Motor neuron (in vitro differentiated cells): ENCODE measurements at regions not wholly inside any gene's neighbourhood (a gene's known extent, or its start where the extent isn't known, plus 50 kb on each side); places are given as distances from the start of the nearest gene placed in this dataset.

Source experiments
- ATAC-seq, 8 experiments: fragments of 200-7000 bp; cut with Tn5 transposase; replicated peaks in 6 of 8; 2 replicates each; pipeline ENCODE4 v1.8.0; 2021; ENCODE audit warnings: mild to moderate bottlenecking in 8 of 8, moderate library complexity in 8 of 8
- H3K27ac ChIP-seq, 2 donors: fragments of 250-450 bp; sonication (Bioruptor Pico); 2 replicates each; pipeline ENCODE4 v1.9.0; 2021; ENCODE audit warnings: antibody characterized with exemption in 2 of 2, mild to moderate bottlenecking in 2 of 2, moderate library complexity in 1 of 2
- H3K4me1 ChIP-seq, 2 donors: fragments of 250-450 bp; sonication (Bioruptor Pico); replicated peaks in 1 of 2; 2 replicates each; pipeline ENCODE4 v1.6.1; 2021; ENCODE audit warnings: antibody characterized with exemption in 2 of 2, mild to moderate bottlenecking in 2 of 2, moderate library complexity in 1 of 2
- H3K4me3 ChIP-seq, 5 donors: fragments of 250-450 bp; sonication (Bioruptor Pico); 2 replicates each; pipeline ENCODE4 v1.9.0; 2021; ENCODE audit warnings: antibody characterized with exemption in 5 of 5, mild to moderate bottlenecking in 5 of 5, moderate library complexity in 4 of 5
- WGBS, 10 experiments: fragments of 450-650 bp; shearing (Covaris generic); methylation state at CpG; one replicate each; pipeline ENCODE4 v1.0.0; 2022; 5-methylcytosine and 5-hydroxymethylcytosine counted together
- in situ Hi-C, 9 experiments: fragments of 400-800 bp; cut with MboI; loops; one replicate each; pipeline ENCODE4 v1.15.0; 2021; ENCODE audit warnings: low sequenced_read_pairs in 9 of 9, low pct_unique_long_range_greater_than_20kb in 2 of 9; ENCODE audit not compliant: unreplicated experiment in 9 of 9

- H3K4me3 ChIP-seq = no peak overlapping the region
- no peaks in the 10 kb centered on the region for H3K4me1 ChIP-seq
- H3K27ac ChIP-seq = no peak overlapping the region
- in situ Hi-C loops = no loop called here
- 8 to 100% (median 76%) methylated on average over 1 to 9 of the region's 10 CpGs; no CpG with 5 or more reads in 1 of the 10 experiments for WGBS, 10 experiments
- ATAC-seq = peak in 1 of 8 experiments; percentile 34
Measured at GRCh38 chr2:7969756-7970515, 711.9 kb upstream of the ID2 start.

GRCh38 chr2:7971248-7971647 lies 710.6 kb upstream of the ID2 start:
- Histone ChIP-seq H3K27ac (no peak overlapping the region), H3K4me1 (no peaks in the 10 kb centered on the region), H3K4me3 (no peak overlapping the region)
- ATAC-seq = no peak
- WGBS, 10 experiments = 60 to 100% (median 90%) methylated on average over 1 to 2 of the region's 2 CpGs; no CpG with 5 or more reads in 3 of the 10 experiments
- in situ Hi-C loops = no loop called here

GRCh38 chr2:7971841-7972240 lies 710.0 kb upstream of the ID2 start:
- no peak overlapping the region for H3K4me3 ChIP-seq
- H3K27ac ChIP-seq = no peak overlapping the region
- no peaks in the 10 kb centered on the region for H3K4me1 ChIP-seq
- 63 to 100% (median 87%) methylated on average over 1 to 4 of the region's 4 CpGs for WGBS, 10 experiments
- no peak for ATAC-seq
- in situ Hi-C loops = no loop called here

- in situ Hi-C loops = no loop called here
- no peak overlapping the region for H3K27ac ChIP-seq
- H3K4me1 ChIP-seq = no peaks in the 10 kb centered on the region
Measured at GRCh38 chr2:7972670-7973069, 709.2 kb upstream of the ID2 start.

GRCh38 chr2:7973801-7974480 lies 707.9 kb upstream of the ID2 start:
- H3K27ac ChIP-seq = no peak overlapping the region
- H3K4me3 ChIP-seq = no peak overlapping the region
- WGBS, 10 experiments = 20 to 96% (median 76%) methylated on average over 1 to 8 of the region's 8 CpGs; no CpG with 5 or more reads in 3 of the 10 experiments
- no peak for ATAC-seq
- H3K4me1 ChIP-seq = no peaks in the 10 kb centered on the region
- in situ Hi-C loops = no loop called here

More at GRCh38 chr2:7972670-7973069, 709.2 kb upstream of the ID2 start:
- 18 to 100% (median 66%) methylated on average over 1 to 5 of the region's 7 CpGs; no CpG with 5 or more reads in 1 of the 10 experiments for WGBS, 10 experiments
- no peak overlapping the region for H3K4me3 ChIP-seq
- no peak for ATAC-seq

GRCh38 chr2:7974936-7975335 lies 706.9 kb upstream of the ID2 start:
- WGBS, 10 experiments = 80 to 100% (median 87%) methylated on average over 1 to 5 of the region's 5 CpGs; no CpG with 5 or more reads in 3 of the 10 experiments
- in situ Hi-C loops = no loop called here
- H3K4me1 ChIP-seq = no peaks in the 10 kb centered on the region
- ATAC-seq = no peak
- H3K27ac ChIP-seq = no peak overlapping the region
- H3K4me3 ChIP-seq = no peak overlapping the region

- in situ Hi-C loops = no loop called here
- no peak for ATAC-seq
- Histone ChIP-seq H3K4me1 (no peaks in the 10 kb centered on the region), H3K4me3 (no peak overlapping the region), H3K27ac (no peak overlapping the region)
- 45 to 93% (median 72%) methylated on average over 2 to 7 of the region's 7 CpGs for WGBS, 10 experiments
Measured at GRCh38 chr2:7976206-7976605, 705.6 kb upstream of the ID2 start.

GRCh38 chr2:7977981-7978380 lies 703.9 kb upstream of the ID2 start:
- Histone ChIP-seq H3K27ac (no peak overlapping the region), H3K4me1 (no peaks in the 10 kb centered on the region), H3K4me3 (no peak overlapping the region)
- in situ Hi-C loops = no loop called here
- no peak for ATAC-seq
- 16 to 65% (median 54%) methylated on average over 3 to 8 of the region's 8 CpGs; no CpG with 5 or more reads in 1 of the 10 experiments for WGBS, 10 experiments

- 29 to 100% (median 82%) methylated on average over 1 of the region's 1 CpG for WGBS, 10 experiments
- H3K4me1 ChIP-seq = no peaks in the 10 kb centered on the region
- no peak for ATAC-seq
- no peak overlapping the region for H3K4me3 ChIP-seq
- no peak overlapping the region for H3K27ac ChIP-seq
- in situ Hi-C loops = no loop called here
Measured at GRCh38 chr2:7982054-7982453, 699.8 kb upstream of the ID2 start.

GRCh38 chr2:7983451-7983850 lies 698.4 kb upstream of the ID2 start:
- Histone ChIP-seq H3K4me3 (no peak overlapping the region), H3K27ac (no peak overlapping the region), H3K4me1 (no peaks in the 10 kb centered on the region)
- in situ Hi-C loops = no loop called here
- 0 to 100% (median 80%) methylated on average over 1 to 4 of the region's 4 CpGs; no CpG with 5 or more reads in 2 of the 10 experiments for whole genome bisulfite sequencing, 10 experiments
- no peak for ATAC-seq

GRCh38 chr2:7983912-7984311 lies 697.9 kb upstream of the ID2 start:
- no peaks in the 10 kb centered on the region for H3K4me1 ChIP-seq
- WGBS, 10 experiments = 27 to 100% (median 74%) methylated on average over 1 to 2 of the region's 2 CpGs; no CpG with 5 or more reads in 3 of the 10 experiments
- no peak overlapping the region for H3K4me3 ChIP-seq
- no peak overlapping the region for H3K27ac ChIP-seq
- in situ Hi-C loops = no loop called here
- ATAC-seq = no peak

- H3K4me1 ChIP-seq = no peaks in the 10 kb centered on the region
- H3K27ac ChIP-seq = no peak overlapping the region
- WGBS, 10 experiments = 65 to 100% (median 82%) methylated on average over 2 to 8 of the region's 9 CpGs
- H3K4me3 ChIP-seq = no peak overlapping the region
- no peak for ATAC-seq
- in situ Hi-C loops = no loop called here
Measured at GRCh38 chr2:7984693-7985353, 697.0 kb upstream of the ID2 start.

GRCh38 chr2:7986431-7986830 lies 695.4 kb upstream of the ID2 start:
- ATAC-seq = no peak
- Histone ChIP-seq H3K27ac (no peak overlapping the region), H3K4me1 (no peaks in the 10 kb centered on the region), H3K4me3 (no peak overlapping the region)
- in situ Hi-C loops = no loop called here
- WGBS, 10 experiments = 50 to 100% (median 83%) methylated on average over 1 to 3 of the region's 3 CpGs; no CpG with 5 or more reads in 3 of the 10 experiments
